Spleen (tissue), 7 donors: ENCODE measurements at regions not wholly inside any gene's neighbourhood (a gene's known extent, or its start where the extent isn't known, plus 50 kb on each side); places are given as distances from the start of the nearest gene placed in this dataset.

ENCODE experiments used
- POLR2AphosphoS5 ChIP-seq, 3 donors: sonication (generic); formaldehyde crosslinking; IDR thresholded peaks; one replicate each; pipeline ENCODE4 v1.5.1; 2017; ENCODE audit warnings: antibody characterized with exemption in 3 of 3
- TF ChIP-seq, protein P1 (sequence below), 11 experiments: fragments of 200-600 bp in 7 of 11; fragments of 450-650 bp in 4 of 11; sonication (generic) in 4 of 11; IDR thresholded peaks in 8 of 11; conservative IDR thresholded peaks in 3 of 11; 1 replicate in 7 of 11; 2 replicates in 4 of 11; pipeline versions ENCODE4 v1.4.0 to v1.8.0; 2016 to 2021; ENCODE audit warnings: antibody characterized with exemption in 11 of 11, inconsistent platforms in 4 of 11, mild to moderate bottlenecking in 1 of 11
- donor health status: DM: no; HTN: no; CAD: no; lungs with moderate emphysema.
- donor health status: DM: no; HTN: no; CAD: no.
- donor health status: DM: no; HTN: no; CAD: no.

DNA sequence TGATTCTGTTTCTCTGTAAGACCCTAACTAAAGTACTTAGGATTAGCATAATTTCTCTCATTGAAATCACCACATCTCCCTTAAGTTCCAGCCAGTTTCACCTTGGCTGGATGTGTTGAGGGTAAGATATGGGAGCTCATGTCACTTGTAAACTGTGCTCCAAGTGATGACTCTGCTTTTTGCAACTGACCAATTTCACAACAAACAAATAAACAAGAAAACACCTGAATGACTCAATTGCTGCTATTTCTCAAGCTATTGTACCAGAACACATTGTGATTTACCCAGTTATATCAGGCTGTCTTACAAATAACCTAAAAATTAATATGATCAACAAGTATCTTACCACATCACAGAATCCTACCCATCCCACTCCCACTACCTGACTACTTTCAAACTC, 379.1 kb upstream of the KIF2A start:
- TF ChIP-seq, protein P1, sequence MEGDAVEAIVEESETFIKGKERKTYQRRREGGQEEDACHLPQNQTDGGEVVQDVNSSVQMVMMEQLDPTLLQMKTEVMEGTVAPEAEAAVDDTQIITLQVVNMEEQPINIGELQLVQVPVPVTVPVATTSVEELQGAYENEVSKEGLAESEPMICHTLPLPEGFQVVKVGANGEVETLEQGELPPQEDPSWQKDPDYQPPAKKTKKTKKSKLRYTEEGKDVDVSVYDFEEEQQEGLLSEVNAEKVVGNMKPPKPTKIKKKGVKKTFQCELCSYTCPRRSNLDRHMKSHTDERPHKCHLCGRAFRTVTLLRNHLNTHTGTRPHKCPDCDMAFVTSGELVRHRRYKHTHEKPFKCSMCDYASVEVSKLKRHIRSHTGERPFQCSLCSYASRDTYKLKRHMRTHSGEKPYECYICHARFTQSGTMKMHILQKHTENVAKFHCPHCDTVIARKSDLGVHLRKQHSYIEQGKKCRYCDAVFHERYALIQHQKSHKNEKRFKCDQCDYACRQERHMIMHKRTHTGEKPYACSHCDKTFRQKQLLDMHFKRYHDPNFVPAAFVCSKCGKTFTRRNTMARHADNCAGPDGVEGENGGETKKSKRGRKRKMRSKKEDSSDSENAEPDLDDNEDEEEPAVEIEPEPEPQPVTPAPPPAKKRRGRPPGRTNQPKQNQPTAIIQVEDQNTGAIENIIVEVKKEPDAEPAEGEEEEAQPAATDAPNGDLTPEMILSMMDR (IDR thresholded peaks at IDR 0.05 in 8 of 11, conservative IDR thresholded peaks at IDR 0.05 in 3 of 11): no peak
- TF ChIP-seq POLR2AphosphoS5 (IDR thresholded peaks at IDR 0.05): no peak
